ENCODE measurements at regions not wholly inside any gene's neighbourhood (a gene's known extent, or its start where the extent isn't known, plus 50 kb on each side); places are given as distances from the start of the nearest gene placed in this dataset.

GRCh38 chr4:36000941-36001557, 243.3 kb downstream of the ARAP2 start:
- TF ChIP-seq CTCF (IDR thresholded peaks at IDR 0.05) (no peak), REST (IDR thresholded peaks at IDR 0.05) (no peak), RNF2 (IDR thresholded peaks at IDR 0.05; ENCODE audit: borderline replicate concordance, low read depth) (no peak), PHF8 (IDR thresholded peaks at IDR 0.05; ENCODE audit: borderline replicate concordance, low read depth) (no peak), MYC (IDR thresholded peaks at IDR 0.05; ENCODE audit: borderline replicate concordance, low read length) (no peak), JUN (IDR thresholded peaks at IDR 0.05) (no peak), EP300 (IDR thresholded peaks at IDR 0.05) (no peak), ZSCAN20 (CRISPR knock-in tag; IDR thresholded peaks at IDR 0.05) (no peak)
